ENCODE measurements at regions not wholly inside any gene's neighbourhood (a gene's known extent, or its start where the extent isn't known, plus 50 kb on each side); places are given as distances from the start of the nearest gene placed in this dataset.

GRCh38 chr3:103991-104390, 92.6 kb upstream of the CHL1 start:
- TF ChIP-seq CTCF (conservative IDR thresholded peaks at IDR 0.05; ENCODE audit: low read depth, low read length) = no peak
- no peak for ATAC-seq
- H3K27ac ChIP-seq (ENCODE audit: low read length) = no peak overlapping the region
- intact Hi-C loops (cut with micrococcal nuclease) = no loop called here
- H3K4me3 ChIP-seq (ENCODE audit: low read length) = no peak overlapping the region
- no peak overlapping the region for H2AFZ ChIP-seq (ENCODE audit: low read length)
- no peaks in the 10 kb centered on the region for H3F3A ChIP-seq (ENCODE audit: low read length, unreplicated experiment)
- no TSS peak for BruUV-seq (replicated peaks)
- DNase-seq = no peak
- no peaks in the 10 kb centered on the region for H3K4me1 ChIP-seq (ENCODE audit: insufficient read depth, low read length)
- POLR2A ChIA-PET (ENCODE audit: unreplicated experiment) = interaction anchor here (0.6 kb wide), 1 partner anchor 276 kb away, joined by 3 read pairs; no protein-coding TSS in a partner anchor
- H3K27me3 ChIP-seq (ENCODE audit: low read length) = no peaks in the 10 kb centered on the region; the same call in 1 of the 2 replicates
- no peaks in the 10 kb centered on the region for H3K36me3 ChIP-seq (ENCODE audit: low read depth, low read length)
- no peaks in the 10 kb centered on the region for H3K9me2 ChIP-seq (replicated peaks; ENCODE audit: low read length)
- H3K9ac ChIP-seq (ENCODE audit: low read length) = no peak overlapping the region
- CTCF ChIA-PET = no interaction called here
- H3K79me2 ChIP-seq (ENCODE audit: low read length) = no peaks in the 10 kb centered on the region
- H3K9me3 ChIP-seq (ENCODE audit: low read length) = peaks cover 29% of the 10 kb centered on the region; the same call in 1 of the 2 replicates
- no peak overlapping the region for H3K4me2 ChIP-seq (ENCODE audit: low read length)
- H4K20me1 ChIP-seq (ENCODE audit: low read length) = no peaks in the 10 kb centered on the region

GRCh38 chr3:105585-105984, 91.0 kb upstream of the CHL1 start:
- CTCF ChIA-PET = no interaction called here
- no TSS peak for BruUV-seq (replicated peaks)
- Histone ChIP-seq H3K9ac (ENCODE audit: low read length) (no peak overlapping the region), H3K9me2 (replicated peaks; ENCODE audit: low read length) (no peaks in the 10 kb centered on the region), H3F3A (ENCODE audit: low read length, unreplicated experiment) (no peaks in the 10 kb centered on the region), H3K36me3 (ENCODE audit: low read depth, low read length) (no peaks in the 10 kb centered on the region), H3K79me2 (ENCODE audit: low read length) (no peaks in the 10 kb centered on the region), H3K27ac (ENCODE audit: low read length) (no peak overlapping the region), H3K4me3 (ENCODE audit: low read length) (no peak overlapping the region), H2AFZ (ENCODE audit: low read length) (no peak overlapping the region), H3K9me3 (ENCODE audit: low read length) (peaks cover 31% of the 10 kb centered on the region; the same call in 1 of the 2 replicates), H3K4me2 (ENCODE audit: low read length) (no peak overlapping the region), H4K20me1 (ENCODE audit: low read length) (no peaks in the 10 kb centered on the region), H3K4me1 (ENCODE audit: insufficient read depth, low read length) (no peaks in the 10 kb centered on the region), H3K27me3 (ENCODE audit: low read length) (no peaks in the 10 kb centered on the region)
- ATAC-seq (no peak), DNase-seq (no peak)
- intact Hi-C loops (cut with micrococcal nuclease) = no loop called here
- POLR2A ChIA-PET (ENCODE audit: unreplicated experiment) = no interaction called here
- TF ChIP-seq EZH2phosphoT487 (IDR thresholded peaks at IDR 0.05; ENCODE audit: borderline replicate concordance, low read length) (no peak), CTCF (conservative IDR thresholded peaks at IDR 0.05; ENCODE audit: low read depth, low read length) (no peak), EZH2 (IDR thresholded peaks at IDR 0.05; ENCODE audit: low read length, unreplicated experiment) (no peak)

GRCh38 chr3:106619-107018, 89.9 kb upstream of the CHL1 start:
- ChIA-PET POLR2A (ENCODE audit: unreplicated experiment) (no interaction called here), CTCF (no interaction called here)
- Histone ChIP-seq H3K9me3 (ENCODE audit: low read length) (peaks cover 32% of the 10 kb centered on the region; the same call in 1 of the 2 replicates), H3K4me1 (ENCODE audit: insufficient read depth, low read length) (no peaks in the 10 kb centered on the region), H3K27me3 (ENCODE audit: low read length) (no peaks in the 10 kb centered on the region), H3K9ac (ENCODE audit: low read length) (no peak overlapping the region), H3K79me2 (ENCODE audit: low read length) (no peaks in the 10 kb centered on the region), H3K4me3 (ENCODE audit: low read length) (no peak overlapping the region), H3K9me2 (replicated peaks; ENCODE audit: low read length) (no peaks in the 10 kb centered on the region), H3K4me2 (ENCODE audit: low read length) (no peak overlapping the region), H3K36me3 (ENCODE audit: low read depth, low read length) (no peaks in the 10 kb centered on the region), H2AFZ (ENCODE audit: low read length) (no peak overlapping the region), H4K20me1 (ENCODE audit: low read length) (no peaks in the 10 kb centered on the region), H3F3A (ENCODE audit: low read length, unreplicated experiment) (no peaks in the 10 kb centered on the region), H3K27ac (ENCODE audit: low read length) (no peak overlapping the region)
- no TSS peak for BruUV-seq (replicated peaks)
- intact Hi-C loops (cut with micrococcal nuclease) = no loop called here
- ATAC-seq = no peak
- TF ChIP-seq EZH2phosphoT487 (IDR thresholded peaks at IDR 0.05; ENCODE audit: borderline replicate concordance, low read length) (no peak), EZH2 (IDR thresholded peaks at IDR 0.05; ENCODE audit: low read length, unreplicated experiment) (no peak), CTCF (conservative IDR thresholded peaks at IDR 0.05; ENCODE audit: low read depth, low read length) (no peak)
- DNase-seq = no peak
